Activated naive CD8-positive, alpha-beta T cell (primary cell): ENCODE measurements at regions not wholly inside any gene's neighbourhood (a gene's known extent, or its start where the extent isn't known, plus 50 kb on each side); places are given as distances from the start of the nearest gene placed in this dataset.
"Not testable (repeated sequence)": the region's sequence is repeated elsewhere in the genome, so short reads cannot be mapped to it uniquely, and the experiment has no call there.

Experiments
- H3K27ac Mint-ChIP-seq: one replicate; pipeline ENCODE4 v1.8.0; 2021; ENCODE audit warnings: mixed read lengths
- H3K27me3 Mint-ChIP-seq: one replicate; pipeline ENCODE4 v1.8.0; 2021; ENCODE audit warnings: mixed read lengths
- H3K36me3 Mint-ChIP-seq: one replicate; pipeline ENCODE4 v1.8.0; 2021; ENCODE audit warnings: mixed read lengths
- H3K4me1 Mint-ChIP-seq: one replicate; pipeline ENCODE4 v1.8.0; 2021; ENCODE audit warnings: low read depth, mixed read lengths
- H3K4me3 Mint-ChIP-seq: one replicate; pipeline ENCODE4 v1.8.0; 2021; ENCODE audit warnings: mild to moderate bottlenecking, mixed read lengths
- H3K9me3 Mint-ChIP-seq: one replicate; pipeline ENCODE4 v1.8.0; 2021; ENCODE audit warnings: low read depth, mixed read lengths

DNA sequence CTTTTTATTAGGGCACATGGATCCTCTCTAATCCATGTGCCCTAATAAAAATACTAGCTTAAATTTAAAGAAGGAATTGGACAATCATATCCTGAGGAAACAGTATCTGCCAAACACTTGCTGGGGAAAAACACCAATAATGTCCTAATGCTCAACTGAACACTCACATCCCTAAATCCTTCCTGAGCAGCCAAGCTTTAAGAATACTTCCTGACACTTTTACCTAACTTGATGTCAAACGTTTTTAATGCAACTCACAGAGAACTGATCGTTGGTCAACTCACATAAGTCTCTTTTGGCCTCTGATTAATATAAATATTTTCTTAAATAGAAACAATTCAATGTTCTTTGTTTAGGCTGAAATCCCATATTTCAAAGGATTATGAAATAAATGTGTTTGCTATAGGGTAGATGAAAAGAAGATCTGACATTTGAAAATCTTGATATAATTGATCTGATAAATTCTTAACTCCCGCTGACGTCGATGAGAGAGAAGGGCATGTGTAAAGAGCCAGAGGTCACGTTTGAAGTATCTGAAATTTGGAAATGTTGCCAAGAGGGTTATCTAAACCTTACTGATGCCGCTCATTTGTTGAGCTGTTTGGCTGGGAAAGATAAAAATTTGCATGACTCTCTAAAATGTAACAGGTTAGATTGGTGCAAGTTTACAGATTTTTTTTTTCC, 122.8 kb upstream of the RHOBTB1 start:
- Mint-ChIP-seq H3K36me3 (no peaks in the 10 kb centered on the region), H3K4me3 (no peak overlapping the region), H3K4me1 (no peaks in the 10 kb centered on the region), H3K27me3 (peaks cover 3% of the 10 kb centered on the region), H3K27ac (no peak overlapping the region), H3K9me3 (no peaks in the 10 kb centered on the region)

GRCh38 chr10:61065051-61065450, 121.1 kb upstream of the RHOBTB1 start:
- Mint-ChIP-seq H3K36me3 (no peaks in the 10 kb centered on the region), H3K4me3 (no peak overlapping the region), H3K9me3 (no peaks in the 10 kb centered on the region), H3K4me1 (no peaks in the 10 kb centered on the region), H3K27me3 (peaks cover 3% of the 10 kb centered on the region), H3K27ac (no peak overlapping the region)

GRCh38 chr10:61064356-61064755, 120.4 kb upstream of the RHOBTB1 start:
- Mint-ChIP-seq H3K27me3 (peaks cover 3% of the 10 kb centered on the region), H3K36me3 (no peaks in the 10 kb centered on the region), H3K4me1 (no peaks in the 10 kb centered on the region), H3K27ac (no peak overlapping the region), H3K9me3 (no peaks in the 10 kb centered on the region), H3K4me3 (no peak overlapping the region)

- Mint-ChIP-seq H3K4me3 (no peak overlapping the region), H3K4me1 (no peaks in the 10 kb centered on the region)
Observed at GRCh38 chr10:61063901-61064300, 119.9 kb upstream of the RHOBTB1 start.

DNA sequence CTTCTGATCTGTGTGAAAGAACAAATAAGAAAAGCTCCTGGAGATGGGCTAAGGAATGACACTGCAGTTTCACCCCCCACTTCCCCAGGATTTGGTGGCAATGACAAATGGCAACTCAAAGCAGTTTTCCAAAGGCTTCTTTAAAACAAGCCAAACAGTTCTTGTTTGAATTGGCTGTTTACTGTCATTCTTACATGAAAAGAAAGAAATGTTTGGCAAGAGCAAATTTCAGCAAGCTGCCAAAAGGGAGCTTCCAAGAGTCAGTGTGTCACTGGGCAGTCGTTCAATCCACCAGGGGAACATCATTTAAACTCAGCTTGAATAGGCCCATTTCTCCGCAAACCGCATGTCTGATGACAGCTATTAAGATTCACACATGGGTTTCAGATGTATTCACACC, 119.0 kb upstream of the RHOBTB1 start:
- H3K9me3 Mint-ChIP-seq, result no peaks in the 10 kb centered on the region
- no peaks in the 10 kb centered on the region for H3K36me3 Mint-ChIP-seq
- H3K27ac Mint-ChIP-seq, result no peak overlapping the region
- H3K4me1 Mint-ChIP-seq, result no peaks in the 10 kb centered on the region
- H3K4me3 Mint-ChIP-seq, result no peak overlapping the region
- H3K27me3 Mint-ChIP-seq, result peaks cover 2% of the 10 kb centered on the region

More at GRCh38 chr10:61063901-61064300, 119.9 kb upstream of the RHOBTB1 start:
- Mint-ChIP-seq H3K27me3 (peaks cover 3% of the 10 kb centered on the region), H3K9me3 (no peaks in the 10 kb centered on the region), H3K36me3 (no peaks in the 10 kb centered on the region), H3K27ac (no peak overlapping the region)

DNA sequence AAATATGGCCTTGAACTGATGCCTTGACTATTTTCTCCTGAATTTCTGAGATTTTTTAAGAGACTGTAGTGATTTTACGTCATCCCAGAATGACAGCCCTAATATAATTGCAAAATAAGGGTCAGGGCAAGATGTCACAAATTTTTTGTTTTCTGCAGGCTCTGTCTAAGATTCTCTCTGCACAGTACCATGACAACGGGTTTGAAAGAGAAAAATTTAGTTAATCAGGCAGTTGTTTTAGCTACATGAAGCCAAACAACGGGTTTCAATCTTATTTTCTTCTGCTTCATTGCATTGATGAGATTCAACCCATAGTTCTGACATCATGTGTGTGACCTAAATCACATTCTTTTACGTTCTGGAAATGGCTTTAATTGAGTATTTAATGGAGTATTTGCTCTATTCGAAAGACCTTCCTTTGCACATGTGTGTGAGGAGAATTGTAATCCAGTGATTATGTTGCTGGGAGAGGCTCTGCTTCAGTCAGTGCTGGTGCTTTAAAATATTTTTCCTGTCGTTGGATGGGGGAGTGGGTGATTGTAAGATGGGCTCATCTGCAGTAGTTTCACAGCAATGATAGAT, 118.0 kb upstream of the RHOBTB1 start:
- no peaks in the 10 kb centered on the region for H3K36me3 Mint-ChIP-seq
- no peak overlapping the region for H3K27ac Mint-ChIP-seq
- H3K4me3 Mint-ChIP-seq, result no peak overlapping the region
- no peaks in the 10 kb centered on the region for H3K27me3 Mint-ChIP-seq
- H3K4me1 Mint-ChIP-seq, result no peaks in the 10 kb centered on the region
- no peaks in the 10 kb centered on the region for H3K9me3 Mint-ChIP-seq

DNA sequence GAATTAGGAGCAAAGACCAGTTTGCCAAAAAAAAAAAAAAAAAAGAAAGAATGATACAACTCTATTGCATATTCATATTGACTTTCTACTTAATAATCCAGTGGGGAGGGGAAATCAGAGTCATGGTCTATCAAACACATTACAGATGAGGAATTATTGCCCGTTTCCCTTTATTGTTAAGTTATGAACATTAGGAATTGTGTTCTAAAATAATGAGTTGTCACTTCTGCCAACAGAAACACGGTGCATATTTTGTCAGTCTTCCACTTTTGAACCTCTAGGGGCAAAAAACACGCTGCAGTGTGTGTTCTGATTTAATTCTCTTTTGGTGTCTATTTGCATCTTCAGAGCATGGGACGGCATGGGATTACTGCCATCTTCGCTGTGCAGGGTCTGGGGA, 115.7 kb upstream of the RHOBTB1 start:
- no peak overlapping the region for H3K27ac Mint-ChIP-seq
- no peaks in the 10 kb centered on the region for H3K27me3 Mint-ChIP-seq

DNA sequence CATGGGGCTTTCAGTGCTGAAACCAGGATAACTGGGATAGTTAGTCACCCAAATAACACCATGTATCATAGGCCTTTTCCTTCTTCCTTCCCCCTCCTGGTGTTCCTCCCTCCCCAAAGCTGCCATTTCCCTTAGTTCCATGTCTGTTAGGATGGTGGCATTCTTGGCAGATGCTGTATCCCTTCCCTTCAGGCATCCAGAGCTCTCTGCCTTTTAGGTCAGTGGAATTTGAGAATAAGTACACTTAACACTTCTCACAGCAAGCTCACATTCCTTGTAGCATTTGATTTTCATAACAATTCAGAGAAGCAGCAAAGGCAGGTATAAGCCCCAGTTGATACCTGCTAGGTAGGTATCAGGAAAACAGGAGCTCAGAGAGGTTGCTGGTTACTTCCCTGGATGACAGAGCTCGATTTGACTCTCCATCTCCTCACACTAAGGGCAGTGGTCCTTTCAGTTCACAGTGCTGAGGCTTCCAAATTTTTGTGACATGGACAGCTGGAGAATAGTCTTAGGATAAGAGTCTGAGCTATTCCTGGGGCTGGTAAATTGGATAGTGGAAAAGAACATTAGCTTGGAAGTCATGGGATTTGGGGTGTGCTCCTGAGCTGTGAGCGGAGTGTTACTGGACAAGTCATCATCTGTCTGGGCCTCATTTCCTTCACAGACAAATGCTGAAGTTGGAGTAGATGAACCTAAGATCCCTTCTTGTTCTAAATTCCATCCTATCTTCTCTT, 108.7 kb upstream of the RHOBTB1 start:
- Mint-ChIP-seq H3K36me3 (no peaks in the 10 kb centered on the region), H3K27ac (no peak overlapping the region), H3K4me1 (no peaks in the 10 kb centered on the region), H3K4me3 (no peak overlapping the region), H3K9me3 (no peaks in the 10 kb centered on the region), H3K27me3 (no peaks in the 10 kb centered on the region)

More for the DNA sequence above, 115.7 kb upstream of the RHOBTB1 start:
- no peaks in the 10 kb centered on the region for H3K9me3 Mint-ChIP-seq
- no peaks in the 10 kb centered on the region for H3K4me1 Mint-ChIP-seq
- H3K36me3 Mint-ChIP-seq, result no peaks in the 10 kb centered on the region
- no peak overlapping the region for H3K4me3 Mint-ChIP-seq

DNA sequence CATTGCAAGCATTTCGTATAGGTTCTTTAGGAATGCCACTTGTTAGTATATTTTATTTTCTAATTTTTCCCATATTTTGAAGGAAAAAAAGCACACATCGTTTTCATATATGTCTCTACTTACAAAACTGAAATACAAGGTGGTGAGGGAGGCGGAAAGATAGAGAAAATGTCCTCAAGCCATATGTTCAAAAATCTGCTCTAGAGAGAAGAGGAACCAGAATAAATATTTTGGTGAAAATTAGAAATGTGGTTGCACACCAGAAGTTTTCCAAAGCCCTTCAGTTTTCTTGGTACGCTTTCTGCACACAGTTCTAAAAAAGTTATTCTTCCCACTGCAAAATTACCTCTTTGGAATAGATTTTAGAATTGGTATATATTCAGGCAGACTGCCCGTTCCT, 107.4 kb upstream of the RHOBTB1 start:
- Mint-ChIP-seq H3K9me3 (no peaks in the 10 kb centered on the region), H3K4me3 (no peak overlapping the region), H3K4me1 (no peaks in the 10 kb centered on the region), H3K27ac (no peak overlapping the region), H3K36me3 (no peaks in the 10 kb centered on the region), H3K27me3 (no peaks in the 10 kb centered on the region)

DNA sequence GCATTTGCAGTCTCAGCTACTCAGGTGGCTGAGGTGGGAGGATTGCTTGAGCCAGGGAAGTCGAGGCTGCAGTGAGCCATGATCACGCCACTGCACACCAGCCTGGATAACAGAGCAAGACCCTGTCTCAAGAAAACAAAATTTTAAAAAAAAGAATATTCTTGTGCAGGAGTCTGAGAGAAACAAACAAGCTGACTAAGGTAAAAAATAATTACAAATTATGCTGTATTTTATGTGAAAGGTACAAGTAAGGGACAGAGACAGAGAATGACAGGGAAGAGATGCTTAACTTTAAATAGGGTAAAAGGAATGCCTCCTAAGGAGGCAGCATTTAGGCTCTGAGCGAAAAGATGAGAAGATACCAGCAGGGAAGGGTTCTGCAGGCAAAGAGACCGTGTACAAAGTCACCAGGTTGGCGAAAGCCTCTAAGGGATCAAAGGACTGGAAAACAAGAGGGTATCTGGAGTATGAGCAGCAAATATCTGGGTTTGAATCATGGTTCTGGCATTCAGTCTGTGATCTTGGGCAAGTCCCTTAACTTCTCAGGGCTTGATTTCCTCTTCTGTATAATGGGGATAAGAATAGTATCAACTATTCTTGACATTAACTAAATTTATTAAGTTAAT, 106.2 kb upstream of the RHOBTB1 start:
- no peaks in the 10 kb centered on the region for H3K27me3 Mint-ChIP-seq
- H3K36me3 Mint-ChIP-seq, result no peaks in the 10 kb centered on the region
- H3K4me1 Mint-ChIP-seq, result no peaks in the 10 kb centered on the region

DNA sequence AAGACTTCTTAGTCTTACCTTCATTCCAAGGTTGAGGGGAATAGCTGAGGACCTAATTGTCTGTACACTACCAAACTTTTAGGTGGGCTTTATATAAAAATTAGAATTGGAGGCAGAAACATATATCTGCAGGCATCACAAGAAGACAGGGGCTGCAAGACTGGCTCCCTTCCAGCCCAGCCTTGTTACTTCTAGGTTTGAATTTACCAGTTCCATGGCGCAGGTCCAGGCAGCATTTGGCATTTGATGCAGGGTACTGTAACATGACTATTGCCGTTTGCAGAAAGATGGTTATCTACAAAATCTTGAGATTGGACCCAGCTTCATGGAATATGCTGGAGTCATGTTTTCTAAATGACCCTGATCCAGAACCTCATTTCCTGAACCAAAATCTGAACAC, 105.4 kb upstream of the RHOBTB1 start:
- Mint-ChIP-seq H3K27me3 (no peaks in the 10 kb centered on the region), H3K4me3 (no peak overlapping the region), H3K27ac (no peak overlapping the region), H3K9me3 (no peaks in the 10 kb centered on the region), H3K36me3 (no peaks in the 10 kb centered on the region), H3K4me1 (no peaks in the 10 kb centered on the region)

More for the DNA sequence above, 106.2 kb upstream of the RHOBTB1 start:
- H3K9me3 Mint-ChIP-seq, result no peaks in the 10 kb centered on the region
- no peak overlapping the region for H3K4me3 Mint-ChIP-seq
- no peak overlapping the region for H3K27ac Mint-ChIP-seq

DNA sequence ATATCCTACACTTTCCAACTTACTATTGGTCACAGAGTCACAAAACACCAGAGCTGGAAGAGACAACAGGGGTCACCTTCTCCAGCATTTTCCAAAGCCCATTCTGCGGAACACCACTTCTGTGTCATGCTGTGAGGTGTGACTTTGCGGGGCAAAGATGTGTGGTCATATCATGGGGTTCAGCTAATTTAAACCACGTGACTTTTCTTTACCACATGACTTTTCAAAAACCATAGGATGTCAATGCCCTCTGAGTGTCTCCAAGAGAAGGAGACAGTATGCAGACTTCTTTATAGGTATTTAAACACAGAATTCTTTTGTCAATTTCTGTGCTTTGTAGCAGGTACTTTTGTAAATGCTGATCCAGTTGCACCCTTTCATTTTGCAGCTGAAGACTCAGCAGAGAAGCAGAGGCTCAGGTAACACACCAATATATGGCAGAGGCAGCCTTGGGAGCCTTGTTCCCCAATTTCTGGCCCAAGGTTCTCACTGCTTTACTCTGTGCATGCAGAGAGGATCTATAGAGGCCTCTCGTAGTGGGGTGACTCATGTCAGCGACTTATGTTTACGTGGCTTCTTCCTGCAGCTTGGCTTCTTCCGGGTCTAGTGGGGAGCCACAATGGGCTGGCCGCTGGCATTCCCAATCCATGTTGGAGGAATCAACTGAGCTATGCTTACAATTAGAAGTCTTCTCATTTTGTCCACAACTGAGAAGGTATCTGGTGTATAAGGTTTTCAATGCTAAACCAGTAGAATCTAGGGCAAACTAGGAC, 104.0 kb upstream of the RHOBTB1 start:
- Mint-ChIP-seq H3K27me3 (no peaks in the 10 kb centered on the region), H3K4me3 (no peak overlapping the region), H3K4me1 (no peaks in the 10 kb centered on the region), H3K27ac (no peak overlapping the region), H3K9me3 (no peaks in the 10 kb centered on the region), H3K36me3 (no peaks in the 10 kb centered on the region)

- Mint-ChIP-seq H3K27ac (no peak overlapping the region), H3K36me3 (no peaks in the 10 kb centered on the region), H3K27me3 (no peaks in the 10 kb centered on the region), H3K4me3 (no peak overlapping the region), H3K4me1 (no peaks in the 10 kb centered on the region), H3K9me3 (no peaks in the 10 kb centered on the region)
Observed at GRCh38 chr10:61047081-61047480, 103.1 kb upstream of the RHOBTB1 start.

- not testable (repeated sequence) for H3K9me3 Mint-ChIP-seq
Observed at GRCh38 chr10:61045480-61045879, 101.5 kb upstream of the RHOBTB1 start.

DNA sequence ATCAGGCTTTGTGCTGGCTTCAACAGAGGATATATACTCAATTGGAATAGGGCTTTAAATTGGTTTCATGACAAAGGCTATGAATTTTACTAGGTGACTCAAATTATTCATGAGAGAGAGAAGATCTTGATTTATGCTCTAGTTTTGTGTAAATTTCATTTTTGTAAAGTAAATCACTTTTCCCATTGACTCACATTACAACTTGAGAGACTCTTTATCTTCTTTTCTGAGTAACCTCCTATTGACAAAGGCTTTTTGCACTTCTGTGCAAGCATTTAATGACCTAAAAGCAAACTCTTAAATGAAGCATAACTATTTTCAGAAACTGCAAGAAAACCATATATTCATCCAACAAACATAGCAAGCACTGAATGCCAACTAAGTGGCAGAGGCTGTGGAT, 98.5 kb upstream of the RHOBTB1 start:
- H3K27ac Mint-ChIP-seq, result no peak overlapping the region
- no peaks in the 10 kb centered on the region for H3K27me3 Mint-ChIP-seq
- H3K36me3 Mint-ChIP-seq, result no peaks in the 10 kb centered on the region
- no peaks in the 10 kb centered on the region for H3K9me3 Mint-ChIP-seq
- no peak overlapping the region for H3K4me3 Mint-ChIP-seq
- no peaks in the 10 kb centered on the region for H3K4me1 Mint-ChIP-seq

More at GRCh38 chr10:61045480-61045879, 101.5 kb upstream of the RHOBTB1 start:
- not testable (repeated sequence) for H3K36me3 Mint-ChIP-seq, H3K27ac Mint-ChIP-seq, H3K27me3 Mint-ChIP-seq, H3K4me3 Mint-ChIP-seq, H3K4me1 Mint-ChIP-seq
